Keratinocyte (primary cell): ENCODE measurements at regions not wholly inside any gene's neighbourhood (a gene's known extent, or its start where the extent isn't known, plus 50 kb on each side); places are given as distances from the start of the nearest gene placed in this dataset.

Source experiments
- CTCF ChIP-seq, 3 experiments: IDR thresholded peaks in 1 of 3; conservative IDR thresholded peaks in 1 of 3; optimal IDR thresholded peaks in 1 of 3; 2 replicates in 2 of 3; 3 replicates in 1 of 3; pipeline versions ENCODE3 to v1.5.1; 2011; ENCODE audit warnings: low read length in 3 of 3, mild to moderate bottlenecking in 3 of 3, moderate library complexity in 2 of 3, control low read depth in 1 of 3, inconsistent platforms in 1 of 3; ENCODE audit not compliant: insufficient read depth in 2 of 3; ENCODE audit errors: extremely low read depth in 1 of 3
- EZH2 ChIP-seq: IDR thresholded peaks from one replicate; pipeline ENCODE4 v1.6.1; 2012; ENCODE audit warnings: inconsistent platforms, mild to moderate bottlenecking, low read length, moderate library complexity

GRCh38 chr11:45576461-45577215, 88.8 kb downstream of the CHST1 start:
- TF ChIP-seq CTCF (optimal IDR thresholded peaks at IDR 0.05 in 1 of 3, IDR thresholded peaks at IDR 0.05 in 1 of 3, conservative IDR thresholded peaks at IDR 0.05 in 1 of 3; ENCODE audit: extremely low read depth in 1 of 3, insufficient read depth in 2 of 3, low read length in 3 of 3), result no peak
- TF ChIP-seq EZH2, result no peak
